H1 (cell line): ENCODE measurements at regions not wholly inside any gene's neighbourhood (a gene's known extent, or its start where the extent isn't known, plus 50 kb on each side); places are given as distances from the start of the nearest gene placed in this dataset.

Experiments
- MAFK ChIP-seq: IDR thresholded peaks from 2 replicates; pipeline ENCODE4 v1.6.1; 2012; ENCODE audit warnings: low read depth, mild to moderate bottlenecking, improper control_type of control experiment, low read length
- NANOG ChIP-seq: IDR thresholded peaks from 2 replicates; pipeline ENCODE4 v1.6.1; 2011; ENCODE audit warnings: low read length, low read depth, mild to moderate bottlenecking, inconsistent platforms; ENCODE audit not compliant: insufficient read depth, poor library complexity, severe bottlenecking

GRCh38 chr5:36392818-36393217, 91.1 kb upstream of the RANBP3L start (continued):
- no peak for TF ChIP-seq MAFK
- no peak for TF ChIP-seq NANOG
